Bone marrow (tissue), 2 donors: ENCODE measurements at regions not wholly inside any gene's neighbourhood (a gene's known extent, or its start where the extent isn't known, plus 50 kb on each side); places are given as distances from the start of the nearest gene placed in this dataset.
A peak's percentile ranks its signal among the peaks of the same experiment; 100 is the strongest.
"Not testable (repeated sequence)": the region's sequence is repeated elsewhere in the genome, so short reads cannot be mapped to it uniquely, and the experiment has no call there.

Experiments used
- DNase-seq, 2 donors: peaks; one replicate each; lab custom pipeline; 2025; lab: John Stamatoyannopoulos, UW

DNA sequence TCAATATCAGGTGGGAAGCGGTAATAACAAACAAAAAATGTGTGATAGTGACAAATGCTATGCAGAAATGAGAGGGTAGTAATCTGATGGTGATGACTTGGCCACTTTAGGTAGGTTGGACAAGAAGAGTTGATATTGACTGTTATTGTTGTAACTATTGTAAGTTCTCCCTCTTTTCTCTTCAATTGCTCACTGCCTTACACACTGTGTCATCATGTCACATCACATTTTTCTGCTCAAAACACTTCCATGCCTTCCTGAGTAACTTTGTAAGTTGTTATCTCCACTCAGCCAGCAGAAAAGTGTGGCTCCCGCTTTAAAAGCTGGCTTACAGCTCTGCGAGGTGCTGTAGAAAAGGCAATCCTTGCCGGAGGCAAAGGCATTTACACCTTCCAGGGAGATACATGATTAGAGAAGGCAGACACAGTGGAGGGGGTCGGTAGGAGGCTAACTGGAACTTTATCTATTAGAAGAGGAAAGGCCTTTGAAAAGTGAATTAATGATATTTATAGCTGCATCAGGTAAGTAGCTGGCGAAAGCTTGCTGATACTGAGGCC is 85.2 kb upstream of the CLINT1 start:
- DNase-seq, result no peak

DNA sequence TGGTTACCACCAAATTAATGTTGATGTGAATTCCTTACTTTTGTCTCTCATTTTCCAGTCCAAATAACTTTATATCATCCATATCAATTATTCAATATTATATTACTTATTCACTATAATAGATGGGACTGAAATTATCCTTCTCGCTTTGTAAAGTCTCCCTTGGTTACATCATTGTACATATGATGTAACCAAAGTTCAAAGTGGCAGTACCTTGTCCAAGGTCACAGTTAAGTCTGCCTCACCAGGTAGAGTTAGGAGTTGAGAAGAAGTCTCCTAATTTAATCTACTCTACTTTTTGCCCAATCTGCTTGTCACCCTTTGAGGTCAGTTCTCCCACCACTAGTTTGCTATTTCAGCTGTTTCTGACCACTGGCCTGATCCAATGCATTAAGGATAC is 83.7 kb upstream of the CLINT1 start:
- no peak for DNase-seq

DNA sequence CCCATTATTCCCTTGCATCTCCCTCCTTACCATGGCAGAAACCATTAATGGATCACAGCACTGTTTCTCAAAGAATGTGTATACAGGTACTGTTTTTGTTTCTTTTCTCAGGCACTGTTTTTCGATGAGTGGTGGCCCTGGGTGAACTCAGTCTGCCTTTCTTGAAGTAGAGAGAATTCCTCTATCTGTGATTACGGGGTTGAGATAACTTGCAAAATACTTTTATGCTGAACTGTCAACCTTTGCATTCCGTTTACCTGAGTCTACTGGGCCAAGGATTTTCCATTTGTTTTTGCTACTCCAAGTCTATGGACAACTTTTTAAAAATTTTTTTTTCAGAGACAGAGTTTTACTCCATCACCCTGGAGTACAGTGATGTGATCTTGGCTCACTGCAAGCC is 82.7 kb upstream of the CLINT1 start:
- no peak for DNase-seq

DNA sequence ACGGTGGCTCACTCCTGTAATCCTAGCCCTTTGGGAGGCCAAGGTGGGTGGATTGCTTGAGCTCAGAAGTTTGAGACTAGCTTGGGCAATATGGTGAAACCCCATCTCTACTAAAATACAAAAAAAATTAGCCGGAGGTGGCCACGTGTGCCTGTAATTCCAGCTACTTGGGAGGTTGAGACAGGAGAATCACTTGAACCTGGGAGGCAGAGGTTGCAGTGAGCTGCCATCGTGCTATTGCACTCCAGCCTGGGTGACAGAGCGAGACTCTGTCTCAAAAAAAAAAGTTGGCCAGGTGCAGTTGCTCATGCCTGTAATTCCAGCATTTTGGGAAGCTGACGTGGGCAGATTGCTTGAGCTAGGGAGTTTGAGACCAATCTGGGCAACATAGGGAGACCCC is 79.2 kb upstream of the CLINT1 start:
- not testable (repeated sequence) for DNase-seq

DNA sequence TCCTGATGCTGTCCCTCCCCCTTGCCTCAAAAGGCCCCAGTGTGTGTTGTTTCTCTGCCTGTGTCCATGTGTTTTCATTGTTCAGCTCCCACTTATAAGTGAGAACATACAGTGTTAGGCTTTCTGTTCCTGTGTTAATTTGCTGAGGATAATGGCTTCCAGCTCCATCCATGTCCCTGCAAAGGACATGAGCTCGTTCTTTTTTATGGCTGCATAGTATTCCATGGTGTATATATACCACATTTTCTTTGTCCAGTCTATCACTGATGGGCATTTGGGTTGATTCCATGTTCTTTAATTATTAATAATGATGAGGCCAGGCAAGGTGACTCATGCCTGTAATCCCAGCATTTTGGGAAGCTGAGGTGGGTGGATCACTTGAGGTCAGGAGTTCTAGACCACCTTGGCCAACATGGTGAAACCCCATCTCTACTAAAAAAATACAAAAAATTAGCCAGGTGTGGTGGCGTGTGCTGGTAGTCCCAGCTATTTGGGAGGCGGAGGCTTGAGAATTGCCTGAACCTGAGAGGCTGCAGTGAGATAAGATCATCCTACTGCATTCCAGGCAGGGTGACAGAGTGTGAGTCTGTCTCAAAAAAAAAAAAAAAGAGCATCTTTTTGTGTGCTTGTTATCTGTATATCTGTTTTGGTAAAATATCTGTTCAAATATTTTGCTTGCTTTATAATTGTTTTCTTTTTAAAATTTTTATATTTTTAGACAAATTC is 78.0 kb upstream of the CLINT1 start:
- DNase-seq, result not testable (repeated sequence)

DNA sequence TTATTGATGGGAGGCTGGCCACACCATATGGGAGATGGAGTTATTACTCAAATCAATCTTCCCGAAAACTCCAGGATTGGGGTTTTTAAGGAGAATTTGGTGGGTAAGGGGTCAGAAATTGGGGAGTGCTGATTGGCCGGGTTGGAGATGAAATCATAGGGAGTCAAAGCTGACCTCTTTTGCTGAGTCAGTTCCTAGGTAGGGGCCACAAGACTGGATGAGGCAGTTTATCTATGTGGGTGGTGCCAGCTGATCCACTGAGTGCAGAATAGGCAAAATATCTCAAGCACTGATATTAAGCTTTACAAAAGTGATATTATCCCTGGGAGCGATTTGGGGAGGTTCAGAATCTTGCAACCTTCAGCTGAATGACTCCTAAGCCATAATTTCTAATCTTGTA is 75.7 kb upstream of the CLINT1 start:
- no peak for DNase-seq

DNA sequence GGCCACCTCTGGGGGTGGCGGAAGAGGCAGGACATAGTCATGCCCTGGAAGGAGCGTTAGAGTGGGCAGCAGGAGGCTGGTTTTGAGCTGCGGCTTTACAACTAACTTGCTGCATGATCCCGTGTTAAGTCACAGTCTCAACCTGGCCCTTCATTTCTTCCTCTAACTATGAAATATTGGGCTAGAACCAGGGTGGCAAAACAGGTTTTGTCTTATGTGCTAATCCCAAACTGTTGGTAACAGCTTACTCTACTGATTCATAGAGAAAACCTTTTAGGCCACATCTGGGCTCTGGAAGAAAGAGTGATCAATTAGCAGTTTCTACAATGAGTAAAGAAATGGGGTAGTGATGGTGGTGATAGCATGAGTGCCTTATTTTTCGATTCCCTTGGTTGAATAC is 74.1 kb upstream of the CLINT1 start:
- DNase-seq, result no peak

DNA sequence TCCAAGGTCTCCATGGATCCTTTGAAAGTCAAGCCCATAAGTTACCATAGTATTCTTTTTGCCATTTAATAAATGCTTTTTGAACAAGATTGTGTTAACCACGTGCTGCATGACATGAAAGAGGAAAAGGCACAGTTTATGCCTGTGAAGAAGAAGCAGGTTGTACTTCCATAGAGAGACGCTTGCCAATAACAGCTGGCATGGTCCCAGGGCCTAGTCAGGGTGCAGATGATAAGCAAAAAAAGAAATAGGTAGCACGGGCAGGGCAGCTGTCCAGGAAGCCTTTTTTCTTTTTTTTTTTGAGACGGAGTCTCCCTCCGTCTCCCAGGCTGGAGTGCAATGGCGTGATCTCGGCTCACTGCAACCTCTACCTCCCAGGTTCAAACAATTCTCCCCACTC is 71.8 kb upstream of the CLINT1 start:
- DNase-seq, result no peak

DNA sequence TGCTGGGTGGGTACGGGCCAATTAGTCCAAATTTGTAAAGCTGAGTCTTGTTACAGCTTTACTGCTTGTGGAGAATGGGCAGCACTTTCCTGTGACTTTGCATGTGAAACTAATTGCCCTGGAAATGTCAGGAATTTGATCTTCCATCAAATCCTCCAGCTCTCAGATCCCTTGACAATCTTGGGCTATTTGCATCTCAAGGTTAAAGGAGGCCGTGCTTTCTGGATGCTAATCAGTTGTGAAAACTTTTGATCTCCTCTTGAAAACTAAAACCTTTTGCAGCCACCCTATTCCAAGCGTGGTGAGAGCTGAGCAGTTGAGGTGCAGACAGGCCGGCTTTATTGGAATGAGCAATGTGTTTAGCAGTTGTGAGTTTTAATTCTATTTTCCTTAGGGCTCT is 68.0 kb upstream of the CLINT1 start:
- no peak for DNase-seq

DNA sequence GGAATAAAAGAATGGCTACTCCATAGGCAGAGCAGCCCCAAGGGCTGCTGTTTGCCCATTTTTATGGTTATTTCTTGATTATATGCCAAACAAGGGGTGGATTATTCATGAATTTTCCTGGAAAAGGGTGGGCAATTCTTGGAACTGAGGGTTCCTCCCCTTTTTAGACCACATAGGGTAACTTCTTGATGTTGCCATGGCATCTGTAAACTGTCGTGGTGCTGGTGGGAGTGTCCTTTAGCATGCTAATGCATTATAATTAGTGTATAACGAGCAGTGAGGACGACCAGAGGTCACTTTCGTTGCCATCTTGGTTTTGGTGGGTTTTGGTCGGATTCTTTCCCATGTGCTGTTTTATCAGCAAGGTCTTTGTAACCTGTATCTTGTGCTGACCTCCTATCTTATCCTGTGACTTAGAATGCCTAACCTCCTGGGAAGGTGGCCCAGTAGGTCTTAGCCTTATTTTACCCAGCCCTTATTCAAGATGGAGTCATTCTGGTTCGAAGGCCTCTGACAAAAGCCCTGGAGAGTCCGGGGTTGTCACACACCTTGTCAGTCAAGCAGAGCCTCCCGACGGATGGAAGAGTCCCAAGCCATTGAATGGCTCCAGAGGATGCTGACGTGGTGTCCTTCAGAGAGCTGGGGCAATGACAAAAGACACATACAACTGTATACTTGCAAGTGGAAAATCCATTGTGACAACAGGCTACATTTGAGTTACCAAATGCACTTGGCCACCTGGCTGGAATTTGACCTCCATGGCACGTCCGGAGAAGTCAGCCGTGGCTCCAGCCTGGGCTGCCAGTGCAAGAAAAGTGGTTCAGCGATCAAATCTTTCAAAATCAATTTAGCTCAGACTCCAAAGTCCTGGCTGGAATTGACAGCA is 67.1 kb upstream of the CLINT1 start:
- no peak for DNase-seq

DNA sequence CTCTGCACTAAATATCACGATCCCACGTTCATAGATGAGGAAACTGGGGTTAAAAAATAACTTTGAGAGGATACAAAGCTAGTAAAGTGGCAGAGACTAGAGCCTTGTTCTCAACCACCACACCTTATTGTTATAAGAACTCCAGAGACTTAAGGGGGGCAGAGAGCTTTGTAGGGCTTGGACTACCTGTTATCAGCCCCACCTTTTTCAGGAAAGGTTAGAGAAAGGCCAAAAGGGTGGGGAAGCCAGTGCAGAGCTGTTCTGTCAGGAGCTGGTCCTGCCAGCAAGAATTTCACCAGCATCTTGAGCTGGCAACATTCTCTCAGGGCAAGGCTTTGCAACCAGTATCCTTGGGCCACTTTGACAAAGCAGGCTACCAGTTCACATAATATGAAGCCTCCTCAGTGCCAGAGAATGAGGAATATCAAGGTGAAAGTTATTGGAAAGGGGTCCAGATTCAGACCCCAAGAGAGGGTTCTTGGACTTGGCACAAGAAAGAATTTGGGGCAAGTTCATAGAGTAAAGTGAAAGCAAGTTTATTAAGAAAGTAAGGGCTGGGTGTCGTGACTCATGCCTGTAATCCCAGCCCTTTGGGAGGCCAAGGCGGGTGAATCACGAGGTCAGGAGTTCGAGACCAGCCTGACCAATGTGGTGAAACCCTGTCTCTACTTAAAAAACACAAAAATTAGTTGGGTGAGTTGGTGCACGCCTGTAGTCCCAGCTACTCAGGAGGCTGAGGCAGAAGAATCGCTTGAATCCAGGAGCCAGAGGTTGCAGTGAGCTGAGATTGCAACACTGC is 66.2 kb upstream of the CLINT1 start:
- no peak for DNase-seq

DNA sequence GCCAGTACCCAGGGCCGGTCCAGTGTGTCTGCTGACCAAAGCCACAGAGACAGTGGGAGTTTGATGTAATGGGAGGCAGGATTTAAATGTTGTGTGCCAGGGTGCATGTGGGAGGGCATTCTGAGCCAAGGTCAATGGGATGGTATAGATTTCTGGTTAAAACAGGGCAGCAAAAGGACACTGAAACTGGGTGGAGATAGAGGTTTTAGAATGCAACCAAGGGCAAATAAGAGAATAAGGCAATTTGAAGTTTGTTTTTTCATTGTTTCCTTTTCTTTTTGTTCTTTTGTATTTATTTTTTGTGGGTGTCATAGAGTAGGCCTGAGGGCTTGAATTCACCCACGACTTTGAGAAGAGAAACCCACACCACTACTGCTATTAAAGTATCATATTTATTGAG is 65.5 kb upstream of the CLINT1 start:
- DNase-seq, result no peak

DNA sequence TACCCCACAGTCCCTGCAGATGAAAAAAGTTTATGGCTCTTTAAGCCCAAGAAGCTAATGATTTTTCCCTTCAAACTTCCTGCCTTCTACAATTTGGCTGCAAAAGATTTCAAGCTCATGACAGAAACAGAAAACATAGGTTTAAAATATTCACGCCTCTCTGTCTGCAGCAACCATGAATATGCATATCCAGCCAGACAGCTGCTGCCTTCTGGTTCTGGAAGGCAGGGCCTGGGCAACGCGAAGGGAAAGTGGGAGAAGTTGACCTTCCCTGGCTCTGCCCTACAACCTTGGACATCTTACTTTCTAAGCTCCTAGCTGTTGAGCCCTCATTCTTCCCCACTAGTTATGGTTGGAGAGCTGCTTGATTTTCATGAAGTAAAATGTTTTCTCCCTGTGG is 64.8 kb upstream of the CLINT1 start:
- no peak for DNase-seq

DNA sequence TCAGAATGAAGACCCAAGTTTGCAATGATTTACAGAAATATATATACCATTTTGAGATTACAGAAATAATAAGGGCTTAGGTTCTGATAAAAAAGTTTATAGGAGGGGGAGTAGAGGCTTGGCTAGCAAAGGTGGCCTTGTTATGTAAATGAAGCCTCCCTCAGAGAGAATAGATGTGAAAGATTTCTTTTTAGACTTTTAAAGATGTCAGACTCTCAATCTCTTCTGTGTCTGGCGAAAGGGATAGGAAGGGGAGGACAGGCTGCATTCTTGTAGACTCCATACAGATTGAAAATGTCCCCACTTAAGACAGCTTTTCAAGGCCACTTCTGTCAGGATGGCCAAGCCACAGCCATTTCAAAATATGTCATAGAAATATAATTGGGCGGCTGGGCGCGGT is 63.1 kb upstream of the CLINT1 start:
- DNase-seq, result no peak

DNA sequence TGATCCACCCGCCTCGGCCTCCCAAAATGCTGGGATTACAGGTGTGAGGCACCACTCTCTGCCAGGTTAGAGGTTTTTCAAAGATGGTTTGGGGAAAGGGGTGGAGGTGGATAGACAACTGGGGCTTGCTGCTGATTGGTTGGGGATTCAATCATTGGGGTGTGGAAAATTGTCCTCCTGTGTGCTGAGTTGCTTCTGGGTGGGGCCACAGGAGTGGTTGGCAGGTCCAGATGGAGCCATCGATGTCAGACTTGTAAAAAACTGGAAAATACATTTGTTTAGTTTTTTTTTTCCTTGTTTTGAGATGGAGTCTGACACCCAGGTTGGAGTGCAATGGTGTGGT is 61.9 kb upstream of the CLINT1 start:
- DNase-seq, result no peak

DNA sequence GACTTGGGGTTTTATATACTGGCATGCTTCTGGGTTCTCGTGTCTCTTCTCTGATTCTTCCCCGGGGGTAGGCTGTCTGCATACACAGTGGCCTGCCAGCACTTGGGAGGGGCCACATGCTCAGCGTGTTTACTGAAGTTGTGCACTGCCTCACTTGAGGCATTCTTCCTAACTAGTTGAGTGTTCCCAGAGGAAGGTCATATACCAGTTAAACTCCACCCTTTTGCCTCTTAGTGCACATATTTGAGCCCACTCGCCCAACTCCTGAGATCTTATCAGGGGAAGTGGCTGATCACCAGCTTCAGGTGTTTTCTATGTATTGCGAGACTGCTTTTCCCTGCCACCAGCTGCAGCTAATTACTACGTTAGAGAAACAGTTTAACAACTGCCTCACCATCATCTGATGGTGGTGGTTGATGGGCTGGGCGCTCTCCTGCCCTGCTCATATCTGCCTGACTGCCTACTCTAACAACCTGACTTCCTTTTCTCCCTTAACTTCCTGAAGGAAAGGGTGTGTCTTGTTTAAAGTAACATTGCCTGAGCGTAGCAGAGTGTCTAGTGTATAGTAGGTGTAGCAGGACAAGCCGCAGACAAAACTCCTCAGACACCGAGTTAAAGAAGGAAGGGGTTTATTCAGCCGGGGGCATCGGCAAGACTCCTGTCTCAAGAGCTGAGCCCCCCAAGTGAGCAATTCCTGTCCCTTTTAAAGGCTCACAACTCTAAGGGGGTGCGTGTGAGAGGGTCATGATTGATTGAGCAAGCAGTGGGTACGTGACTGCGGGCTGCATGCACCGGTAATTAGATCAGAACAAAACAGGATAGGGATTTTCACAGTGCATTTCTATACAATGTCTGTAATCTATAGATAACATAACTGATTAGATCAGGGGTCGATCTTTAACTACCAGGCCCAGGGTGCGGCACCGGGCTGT is 60.1 kb upstream of the CLINT1 start:
- no peak for DNase-seq

DNA sequence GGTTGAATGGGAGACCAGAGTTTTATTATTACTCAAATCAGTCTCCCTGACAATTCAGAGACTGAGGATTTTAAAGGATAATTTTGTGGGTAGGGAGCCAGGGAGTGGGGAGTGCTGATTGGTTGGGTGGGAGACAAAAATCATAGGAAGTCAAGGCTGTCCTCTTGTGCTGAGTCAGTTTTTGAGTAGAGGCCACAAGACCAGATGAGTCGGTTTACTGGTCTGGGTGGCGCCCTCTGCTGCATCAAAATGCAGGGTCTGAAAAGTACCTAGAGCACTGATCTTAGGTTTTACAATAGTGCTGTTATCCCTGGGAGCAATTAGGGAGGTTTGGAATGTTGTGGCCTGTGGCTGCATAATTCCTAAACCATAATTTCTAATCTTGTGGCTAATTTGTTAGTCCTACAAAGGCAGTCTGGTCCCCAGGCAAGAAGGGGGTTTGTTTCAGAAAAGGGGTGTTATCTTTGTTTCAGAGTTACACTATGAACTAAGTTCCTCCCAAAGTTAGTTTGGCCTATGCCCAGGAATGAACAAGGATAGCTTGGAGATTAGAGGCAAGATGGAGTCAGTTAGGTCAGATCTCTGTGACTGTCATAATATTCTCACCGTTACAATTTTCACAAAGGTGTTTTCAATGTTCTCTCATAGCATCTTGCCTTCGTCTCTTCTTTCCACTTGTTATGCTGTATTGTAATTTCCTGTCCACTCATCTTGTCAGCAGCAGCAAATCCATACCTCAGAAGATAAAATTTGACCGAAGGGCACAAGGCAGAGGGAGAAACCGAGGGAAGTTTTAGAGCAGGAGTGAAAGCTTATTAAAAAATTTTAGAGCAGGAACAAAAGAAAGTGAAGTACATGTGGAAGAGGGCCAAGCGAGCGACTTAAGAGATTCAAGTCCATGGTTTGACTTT is 59.2 kb upstream of the CLINT1 start:
- peak; percentile 2 to 64 for DNase-seq

DNA sequence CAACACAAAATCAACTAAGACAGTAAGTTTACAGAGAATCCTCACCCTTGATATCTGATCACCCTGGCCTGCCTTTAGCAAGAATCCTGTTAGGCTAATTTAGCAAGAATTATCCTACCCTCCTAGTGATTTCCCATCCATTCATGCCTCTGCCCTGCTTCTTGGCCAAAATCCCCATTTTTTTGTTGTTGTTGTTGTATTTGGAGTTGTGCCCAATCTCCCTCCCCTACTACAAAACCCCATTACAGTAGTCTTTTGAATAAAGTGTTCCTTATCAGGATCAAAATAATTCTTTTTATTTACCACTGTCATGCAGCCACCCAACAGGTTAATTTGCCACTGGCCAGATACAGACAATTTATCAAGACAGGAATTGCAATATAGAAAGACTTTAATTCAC is 58.5 kb upstream of the CLINT1 start:
- no peak for DNase-seq

DNA sequence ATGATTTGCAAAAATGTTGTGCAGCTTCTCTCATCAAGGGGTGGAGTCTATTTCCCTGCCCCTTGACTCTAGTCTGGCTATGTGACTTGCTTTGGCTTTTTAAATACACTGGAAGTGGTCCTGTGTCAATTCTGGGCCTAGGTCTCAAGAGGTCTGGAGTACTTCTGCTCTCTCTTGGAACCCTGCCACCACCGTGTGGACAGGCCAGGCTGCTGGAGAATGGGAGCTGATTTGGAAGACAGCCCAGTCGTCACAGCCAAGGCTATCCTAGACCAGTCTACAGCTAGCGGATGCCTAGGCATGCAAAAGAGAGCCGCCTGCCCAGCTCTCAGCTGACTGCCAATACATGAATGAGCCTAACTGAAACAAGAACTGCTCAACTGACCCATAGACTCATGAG is 56.7 kb upstream of the CLINT1 start:
- DNase-seq, result no peak

DNA sequence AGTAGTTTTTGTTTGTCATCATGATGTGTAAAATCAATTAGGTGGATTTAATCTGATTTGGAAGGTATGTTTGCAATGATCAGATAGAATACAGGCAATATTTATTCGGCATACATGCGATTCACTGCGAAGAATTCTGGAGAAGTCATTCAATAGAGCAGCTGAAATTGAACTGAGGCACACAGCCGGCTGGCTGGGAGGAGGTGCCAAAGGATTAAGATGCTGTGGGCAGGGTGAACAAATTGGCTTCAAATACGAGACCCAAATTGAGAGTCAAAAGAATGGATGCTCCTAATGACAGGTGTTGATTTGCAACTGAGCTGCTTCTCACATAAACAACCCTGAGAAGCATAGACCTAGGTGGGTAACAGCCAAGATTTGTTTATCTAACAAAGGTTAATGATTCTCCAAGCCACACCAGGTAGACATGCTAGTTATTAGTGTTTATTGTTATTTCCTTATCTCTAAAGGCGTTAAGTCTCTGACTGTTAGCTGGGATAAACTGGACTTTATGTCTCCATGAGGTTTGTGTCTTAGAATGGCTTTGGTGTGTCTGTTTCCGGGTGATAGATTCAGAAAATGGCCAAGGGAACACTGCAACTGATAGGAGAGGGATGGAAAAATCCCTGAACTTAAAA is 55.3 kb upstream of the CLINT1 start:
- DNase-seq, result no peak
